GM21619 (cell line): ENCODE measurements at regions not wholly inside any gene's neighbourhood (a gene's known extent, or its start where the extent isn't known, plus 50 kb on each side); places are given as distances from the start of the nearest gene placed in this dataset.

Experiments used
- ATAC-seq: cut with Tn5 transposase; IDR thresholded peaks from one replicate; pipeline ENCODE4 v1.9.1; 2021; ENCODE audit not compliant: unreplicated experiment

GRCh38 chr2:37425408-37425807, 81.0 kb downstream of the QPCT start:
- no peak for ATAC-seq

GRCh38 chr2:37427241-37427640, 82.8 kb downstream of the QPCT start:
- no peak for ATAC-seq

GRCh38 chr2:37436323-37436722, 91.9 kb downstream of the QPCT start:
- no peak for ATAC-seq

- no peak for ATAC-seq
Measured at GRCh38 chr2:37439131-37439642, 94.8 kb downstream of the QPCT start.

- ATAC-seq = no peak
Measured at GRCh38 chr2:37441055-37441454, 96.6 kb downstream of the QPCT start.

GRCh38 chr2:37443082-37443481, 98.7 kb downstream of the QPCT start:
- no peak for ATAC-seq

- ATAC-seq = no peak
Measured at GRCh38 chr2:37447446-37447845, 103.0 kb downstream of the QPCT start.

- ATAC-seq = no peak
Measured at GRCh38 chr2:37448342-37449120, 104.1 kb downstream of the QPCT start.

- ATAC-seq = no peak
Measured at GRCh38 chr2:37449761-37450296, 105.4 kb downstream of the QPCT start.

GRCh38 chr2:37453027-37453426, 108.6 kb downstream of the QPCT start:
- no peak for ATAC-seq

GRCh38 chr2:37454851-37455762, 110.7 kb downstream of the QPCT start:
- no peak for ATAC-seq

GRCh38 chr2:37456479-37456878, 112.0 kb downstream of the QPCT start:
- ATAC-seq = no peak

GRCh38 chr2:37457401-37457901, 113.0 kb downstream of the QPCT start:
- ATAC-seq = no peak

- no peak for ATAC-seq
Measured at GRCh38 chr2:37458133-37458532, 113.7 kb downstream of the QPCT start.

- no peak for ATAC-seq
Measured at GRCh38 chr2:37459095-37459981, 114.9 kb downstream of the QPCT start.

GRCh38 chr2:37460896-37461229, 116.4 kb downstream of the QPCT start:
- no peak for ATAC-seq

GRCh38 chr2:37464067-37464466, 119.6 kb downstream of the QPCT start:
- no peak for ATAC-seq

GRCh38 chr2:37466533-37467222, 122.2 kb downstream of the QPCT start:
- ATAC-seq = no peak

- no peak for ATAC-seq
Measured at GRCh38 chr2:37468170-37468569, 123.7 kb downstream of the QPCT start.

- no peak for ATAC-seq
Measured at GRCh38 chr2:37469126-37469525, 124.7 kb downstream of the QPCT start.
